HCT116 (cell line): ENCODE measurements at regions not wholly inside any gene's neighbourhood (a gene's known extent, or its start where the extent isn't known, plus 50 kb on each side); places are given as distances from the start of the nearest gene placed in this dataset.

Source experiments
- ATAC-seq: fragments of 200-7000 bp; cut with Tn5 transposase; 2 replicates; pipeline ENCODE4 v1.9.1; 2020; ENCODE audit warnings: mild to moderate bottlenecking, moderate library complexity
- BruUV-seq: library from RNA; stranded (reverse); fragments of 400-500 nt; replicated peaks from 2 replicates; lab custom pipeline; 2021; lab: Mats Ljungman, UMichigan
- CTCF ChIA-PET: fragments of 300-600 bp; sonication (Branson Sonifier 250); formaldehyde crosslinking; loops from one replicate; lab custom pipeline; 2021; ENCODE audit warnings: antibody characterized with exemption; lab: Charles Lee
- POLR2A ChIA-PET: fragments of 300-600, 350-600 bp; sonication (Branson Sonifier 250); formaldehyde crosslinking; loops from one replicate; lab custom pipeline; 2021; ENCODE audit warnings: antibody characterized with exemption; lab: Charles Lee
- RAD21 ChIA-PET, 2 experiments: fragments of 300-600 bp; sonication (Branson Sonifier 250); formaldehyde crosslinking; loops; one replicate each; lab custom pipeline; 2023; ENCODE audit warnings: low total read pairs in 2 of 2; ENCODE audit not compliant: uncharacterized antibody in 2 of 2, unreplicated experiment in 2 of 2, low non-redundant PET in 1 of 2; lab: Charles Lee
- DNase-seq: peaks from one replicate; pipeline ENCODE4 v3.0.0-alpha.2; 2010; ENCODE audit warnings: low read depth, low spot score
- H2AFZ ChIP-seq: fragments of 200-600 bp; shearing (Covaris generic), sonication (generic); 2 replicates; pipeline ENCODE4 v1.6.1; 2017; ENCODE audit warnings: low read depth, mixed run types, mixed read lengths, antibody characterized with exemption, low read length; ENCODE audit not compliant: poor library complexity, severe bottlenecking
- H3K27ac ChIP-seq: 2 replicates; pipeline ENCODE4 v1.5.1; 2012; ENCODE audit warnings: low read depth, low read length
- H3K27me3 ChIP-seq: fragments of 200-600 bp; sonication (generic); 2 replicates; pipeline ENCODE4 v1.6.1; 2016; ENCODE audit warnings: mixed run types, low read length, mixed read lengths; ENCODE audit not compliant: insufficient read depth
- H3K36me3 ChIP-seq, 2 experiments: fragments of 200-500 bp in 1 of 2; fragments of 200-600 bp in 1 of 2; sonication (Bioruptor generic) in 1 of 2; sonication (generic) in 1 of 2; 2 replicates each; pipeline versions ENCODE4 v1.5.1 to v1.6.1; 2014 to 2016; ENCODE audit warnings: low read length in 2 of 2, inconsistent platforms in 1 of 2, mixed read lengths in 1 of 2, mixed run types in 1 of 2; ENCODE audit not compliant: insufficient read depth in 2 of 2, control insufficient read depth in 1 of 2
- H3K4me1 ChIP-seq, 2 experiments: fragments of 200-600 bp in 1 of 2; sonication (generic) in 1 of 2; 2 replicates each; pipeline versions ENCODE4 v1.5.1 to v1.6.1; 2012 to 2017; ENCODE audit warnings: low read length in 2 of 2, inconsistent platforms in 1 of 2, mild to moderate bottlenecking in 1 of 2, mixed read lengths in 1 of 2, mixed run types in 1 of 2, moderate library complexity in 1 of 2; ENCODE audit not compliant: insufficient read depth in 2 of 2, control insufficient read depth in 1 of 2
- H3K4me2 ChIP-seq: fragments of 200-600 bp; sonication (generic); 2 replicates; pipeline ENCODE4 v1.6.1; 2017; ENCODE audit warnings: mixed run types, low read length, mixed read lengths
- H3K4me3 ChIP-seq, 2 experiments: fragments of 200-600 bp in 1 of 2; sonication (generic) in 1 of 2; replicated peaks in 1 of 2; 2 replicates each; pipeline ENCODE4 v1.5.1; 2011 to 2016; ENCODE audit warnings: low read length in 2 of 2, control low read depth in 1 of 2, low read depth in 1 of 2, mild to moderate bottlenecking in 1 of 2, mixed read lengths in 1 of 2, mixed run types in 1 of 2
- H3K79me2 ChIP-seq: fragments of 200-600 bp; sonication (generic); 2 replicates; pipeline ENCODE4 v1.6.1; 2017; ENCODE audit warnings: mild to moderate bottlenecking, mixed run types, low read length, moderate library complexity, mixed read lengths; ENCODE audit not compliant: insufficient read depth
- H3K9ac ChIP-seq: fragments of 200-600 bp; sonication (generic); 2 replicates; pipeline ENCODE4 v1.6.1; 2016; ENCODE audit warnings: low read length, mixed read lengths
- H3K9me2 ChIP-seq: fragments of 200-600 bp; sonication (generic), shearing (Covaris generic); 2 replicates; pipeline ENCODE4 v1.6.1; 2017; ENCODE audit warnings: mixed run types, mild to moderate bottlenecking, moderate library complexity; ENCODE audit not compliant: insufficient read depth
- H3K9me3 ChIP-seq, 2 experiments: fragments of 200-500 bp in 1 of 2; fragments of 200-600 bp in 1 of 2; sonication (Bioruptor generic) in 1 of 2; sonication (generic) in 1 of 2; 2 replicates each; pipeline ENCODE4 v1.6.1; 2014 to 2017; ENCODE audit warnings: low read length in 2 of 2, mixed read lengths in 2 of 2, inconsistent platforms in 1 of 2, low read depth in 1 of 2, mild to moderate bottlenecking in 1 of 2, mixed run types in 1 of 2, moderate library complexity in 1 of 2; ENCODE audit not compliant: control insufficient read depth in 1 of 2, insufficient read depth in 1 of 2
- H4K20me1 ChIP-seq: fragments of 200-600 bp; sonication (generic), shearing (Covaris generic); 2 replicates; pipeline ENCODE4 v1.6.1; 2017; ENCODE audit warnings: mixed run types, mild to moderate bottlenecking, moderate library complexity; ENCODE audit not compliant: insufficient read depth
- ATF3 ChIP-seq: IDR thresholded peaks from 2 replicates; pipeline ENCODE4 v1.6.1; 2012
- EGR1 ChIP-seq: IDR thresholded peaks from 2 replicates; pipeline ENCODE4 v1.6.1; 2012; ENCODE audit warnings: low read depth
- ELF1 ChIP-seq: IDR thresholded peaks from 2 replicates; pipeline ENCODE4 v1.6.1; 2012; ENCODE audit warnings: low read depth, borderline replicate concordance
- EZH2 ChIP-seq: fragments of 200-600 bp; sonication (generic); IDR thresholded peaks from 2 replicates; pipeline ENCODE4 v1.6.1; 2017; ENCODE audit warnings: antibody characterized with exemption, mixed run types
- FOSL1 ChIP-seq: IDR thresholded peaks from 2 replicates; pipeline ENCODE4 v1.6.1; 2012; ENCODE audit warnings: low read depth
- JUND ChIP-seq: IDR thresholded peaks from 2 replicates; pipeline ENCODE4 v1.6.1; 2012
- MAX ChIP-seq: IDR thresholded peaks from 2 replicates; pipeline ENCODE4 v1.6.1; 2012
- POLR2AphosphoS5 ChIP-seq: IDR thresholded peaks from 2 replicates; pipeline ENCODE4 v1.6.1; 2011; ENCODE audit warnings: mild to moderate bottlenecking, low read depth, low read length, moderate library complexity
- REST ChIP-seq: IDR thresholded peaks from 2 replicates; pipeline ENCODE4 v1.6.1; 2012; ENCODE audit warnings: low read depth
- SP1 ChIP-seq: IDR thresholded peaks from 2 replicates; pipeline ENCODE4 v1.6.1; 2012; ENCODE audit warnings: low read depth
- SRF ChIP-seq: IDR thresholded peaks from 2 replicates; pipeline ENCODE4 v1.6.1; 2012; ENCODE audit warnings: low read depth
- YY1 ChIP-seq: IDR thresholded peaks from 2 replicates; pipeline ENCODE4 v1.6.1; 2011; ENCODE audit warnings: low read length, low read depth, moderate library complexity, mild to moderate bottlenecking; ENCODE audit not compliant: insufficient replicate concordance; ENCODE audit errors: extremely low read depth
- ZBTB33 ChIP-seq: IDR thresholded peaks from 2 replicates; pipeline ENCODE4 v1.6.1; 2011; ENCODE audit warnings: mild to moderate bottlenecking, low read length, moderate library complexity; ENCODE audit not compliant: insufficient replicate concordance; ENCODE audit errors: extremely low read depth
- ZFX ChIP-seq: fragments of 450-650 bp; IDR thresholded peaks from 2 replicates; pipeline ENCODE4 v1.6.1; 2017
- intact Hi-C: fragments of 100-400 bp; cut with micrococcal nuclease; formaldehyde crosslinking; loops from 2 replicates; pipeline ENCODE4 v1.10.0; 2022

- no peak for ATAC-seq
- Histone ChIP-seq H3K27ac (no peak overlapping the region), H3K36me3 (no peaks in the 10 kb centered on the region), H3K4me3 (no peak overlapping the region), H3K9me2 (no peaks in the 10 kb centered on the region), H3K9ac (no peak overlapping the region), H3K79me2 (no peaks in the 10 kb centered on the region), H2AFZ (no peak overlapping the region), H3K27me3 (no peaks in the 10 kb centered on the region), H3K4me2 (no peak overlapping the region), H3K4me1 (no peaks in the 10 kb centered on the region), H3K9me3 (no peaks in the 10 kb centered on the region), H4K20me1 (no peaks in the 10 kb centered on the region)
- no TSS peak for BruUV-seq
- CTCF ChIA-PET, result no interaction called here
- no peak for TF ChIP-seq EZH2
- TF ChIP-seq EGR1, result no peak
- no peak for TF ChIP-seq SRF
- TF ChIP-seq SP1, result no peak
- intact Hi-C loops, result no loop called here
- RAD21 ChIA-PET, result no interaction called here
- no peak for DNase-seq
- POLR2A ChIA-PET, result no interaction called here
These were observed 862.2 kb downstream of the TRAM1L1 start for GRCh38 chr4:116223040-116223732.

GRCh38 chr4:116217781-116218180 lies 867.6 kb downstream of the TRAM1L1 start:
- H3K9ac ChIP-seq, result no peak overlapping the region
- no peaks in the 10 kb centered on the region for H3K79me2 ChIP-seq
- BruUV-seq, result no TSS peak
- H2AFZ ChIP-seq, result no peak overlapping the region
- no peak overlapping the region for H3K27ac ChIP-seq
- no peaks in the 10 kb centered on the region for H3K4me1 ChIP-seq
- no peak overlapping the region for H3K4me2 ChIP-seq
- ChIA-PET POLR2A (no interaction called here), CTCF (interaction anchor here (1.4 kb wide), 1 partner anchor 15 kb away, joined by 4 read pairs; no protein-coding TSS in a partner anchor), RAD21 (no interaction called here)
- no peak for DNase-seq
- no peaks in the 10 kb centered on the region for H3K36me3 ChIP-seq
- no peaks in the 10 kb centered on the region for H3K9me3 ChIP-seq
- no peak overlapping the region for H3K4me3 ChIP-seq
- no peak for ATAC-seq
- H3K9me2 ChIP-seq, result no peaks in the 10 kb centered on the region
- no peaks in the 10 kb centered on the region for H3K27me3 ChIP-seq
- intact Hi-C loops, result no loop called here
- TF ChIP-seq ZFX (no peak), POLR2AphosphoS5 (no peak), FOSL1 (no peak), MAX (no peak), ATF3 (no peak), ZBTB33 (no peak), JUND (no peak), ELF1 (no peak), REST (no peak), YY1 (no peak), EGR1 (no peak)
- no peaks in the 10 kb centered on the region for H4K20me1 ChIP-seq
